HL-60 (cell line): ENCODE measurements at regions not wholly inside any gene's neighbourhood (a gene's known extent, or its start where the extent isn't known, plus 50 kb on each side); places are given as distances from the start of the nearest gene placed in this dataset.

Experiments
- DNase-seq, 2 experiments: peaks; one replicate each; pipeline ENCODE4 v3.0.0-alpha.2; 2010 to 2020; ENCODE audit warnings: low read depth in 1 of 2, low spot score in 1 of 2
- H3K27ac ChIP-seq: fragments of 250-450 bp; sonication (Bioruptor Pico); replicated peaks from 2 replicates; pipeline ENCODE4 v1.5.1; 2020; ENCODE audit warnings: mild to moderate bottlenecking, moderate library complexity
- H3K27me3 ChIP-seq: fragments of 250-450 bp; sonication (Bioruptor Pico); 2 replicates; pipeline ENCODE4 v1.5.1; 2021; ENCODE audit warnings: mild to moderate bottlenecking, moderate library complexity; ENCODE audit not compliant: insufficient read depth, poor library complexity, severe bottlenecking
- H3K4me3 ChIP-seq: replicated peaks from 2 replicates; pipeline ENCODE4 v1.5.1; 2011; ENCODE audit warnings: mild to moderate bottlenecking, control low read depth, low read length; ENCODE audit not compliant: insufficient read depth
- GABPA ChIP-seq: IDR thresholded peaks from 2 replicates; pipeline ENCODE4 v1.6.1; 2012; ENCODE audit warnings: low read depth
- POLR2AphosphoS5 ChIP-seq: IDR thresholded peaks from 2 replicates; pipeline ENCODE4 v1.6.1; 2012; ENCODE audit warnings: low read depth
- REST ChIP-seq: IDR thresholded peaks from 2 replicates; pipeline ENCODE4 v1.6.1; 2012; ENCODE audit warnings: low read depth; ENCODE audit not compliant: insufficient replicate concordance
- SPI1 ChIP-seq: IDR thresholded peaks from 2 replicates; pipeline ENCODE4 v1.6.1; 2012; ENCODE audit warnings: low read depth, mild to moderate bottlenecking, borderline replicate concordance
- TF ChIP-seq, protein P1 (sequence below): IDR thresholded peaks from one replicate; pipeline ENCODE4 v1.5.1; 2011; ENCODE audit warnings: low read length, control low read depth, inconsistent platforms; ENCODE audit not compliant: insufficient read depth

DNA sequence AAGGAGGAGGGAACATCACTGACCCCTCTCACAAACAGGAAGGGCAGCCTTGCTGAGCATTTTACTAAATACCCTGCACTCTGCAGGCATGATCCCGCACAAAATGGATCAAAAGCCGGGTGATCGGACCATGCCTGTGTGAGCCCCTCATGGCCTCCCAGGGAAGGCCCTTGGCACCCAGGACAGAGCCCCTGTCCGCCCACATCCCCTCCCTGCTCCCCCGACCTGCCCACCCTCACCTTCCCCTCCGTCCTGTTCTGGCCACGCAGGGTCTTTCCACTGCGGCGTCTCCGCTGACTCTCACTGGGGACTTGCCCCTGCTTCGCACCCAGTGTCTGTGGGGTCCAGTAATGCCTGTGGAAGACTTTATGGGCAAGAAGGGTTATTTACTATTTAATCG is 105.0 kb downstream of the HMX1 start:
- H3K27ac ChIP-seq, result no peak overlapping the region
- no peak for DNase-seq
- H3K4me3 ChIP-seq, result no peak overlapping the region
- TF ChIP-seq REST (no peak), SPI1 (no peak), POLR2AphosphoS5 (no peak), GABPA (no peak)
- TF ChIP-seq, protein P1, sequence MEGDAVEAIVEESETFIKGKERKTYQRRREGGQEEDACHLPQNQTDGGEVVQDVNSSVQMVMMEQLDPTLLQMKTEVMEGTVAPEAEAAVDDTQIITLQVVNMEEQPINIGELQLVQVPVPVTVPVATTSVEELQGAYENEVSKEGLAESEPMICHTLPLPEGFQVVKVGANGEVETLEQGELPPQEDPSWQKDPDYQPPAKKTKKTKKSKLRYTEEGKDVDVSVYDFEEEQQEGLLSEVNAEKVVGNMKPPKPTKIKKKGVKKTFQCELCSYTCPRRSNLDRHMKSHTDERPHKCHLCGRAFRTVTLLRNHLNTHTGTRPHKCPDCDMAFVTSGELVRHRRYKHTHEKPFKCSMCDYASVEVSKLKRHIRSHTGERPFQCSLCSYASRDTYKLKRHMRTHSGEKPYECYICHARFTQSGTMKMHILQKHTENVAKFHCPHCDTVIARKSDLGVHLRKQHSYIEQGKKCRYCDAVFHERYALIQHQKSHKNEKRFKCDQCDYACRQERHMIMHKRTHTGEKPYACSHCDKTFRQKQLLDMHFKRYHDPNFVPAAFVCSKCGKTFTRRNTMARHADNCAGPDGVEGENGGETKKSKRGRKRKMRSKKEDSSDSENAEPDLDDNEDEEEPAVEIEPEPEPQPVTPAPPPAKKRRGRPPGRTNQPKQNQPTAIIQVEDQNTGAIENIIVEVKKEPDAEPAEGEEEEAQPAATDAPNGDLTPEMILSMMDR, result no peak
- no peaks in the 10 kb centered on the region for H3K27me3 ChIP-seq

- TF ChIP-seq POLR2AphosphoS5 (no peak), GABPA (no peak), REST (no peak), SPI1 (no peak)
- TF ChIP-seq, protein P1, result no peak
- Histone ChIP-seq H3K27me3 (no peaks in the 10 kb centered on the region), H3K4me3 (no peak overlapping the region), H3K27ac (no peak overlapping the region)
- DNase-seq, result no peak
Observed at GRCh38 chr4:8765631-8766590, 105.7 kb downstream of the HMX1 start.

DNA sequence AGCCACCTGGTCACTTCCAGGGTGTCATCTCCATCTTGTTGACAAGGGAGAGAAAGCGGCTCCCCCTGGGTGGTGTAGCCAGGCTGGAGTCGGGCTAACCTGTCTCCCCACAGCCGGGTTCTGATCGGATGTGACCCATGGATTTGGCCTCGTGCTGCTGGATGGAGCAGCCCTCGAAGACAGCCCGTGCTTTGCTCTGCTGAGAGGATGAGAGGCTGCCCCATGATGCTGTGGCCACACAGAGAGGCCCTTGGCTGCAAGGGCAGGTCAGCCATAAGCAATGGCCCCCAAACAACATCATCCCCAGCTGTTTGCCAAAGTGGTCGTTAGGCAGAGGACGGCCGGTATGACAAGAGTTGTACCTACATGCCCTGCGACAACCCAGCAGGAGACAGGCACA is 106.6 kb downstream of the HMX1 start:
- Histone ChIP-seq H3K4me3 (no peak overlapping the region), H3K27ac (no peak overlapping the region), H3K27me3 (no peaks in the 10 kb centered on the region)
- no peak for TF ChIP-seq REST
- no peak for TF ChIP-seq POLR2AphosphoS5
- no peak for TF ChIP-seq SPI1
- no peak for TF ChIP-seq GABPA
- TF ChIP-seq, protein P1, result no peak
- DNase-seq, result no peak
